HCT116 (cell line): ENCODE measurements at regions not wholly inside any gene's neighbourhood (a gene's known extent, or its start where the extent isn't known, plus 50 kb on each side); places are given as distances from the start of the nearest gene placed in this dataset.

Source experiments
- ATAC-seq: fragments of 200-7000 bp; cut with Tn5 transposase; 2 replicates; pipeline ENCODE4 v1.9.1; 2020; ENCODE audit warnings: mild to moderate bottlenecking, moderate library complexity
- BruUV-seq: library from RNA; stranded (reverse); fragments of 400-500 nt; replicated peaks from 2 replicates; lab custom pipeline; 2021; lab: Mats Ljungman, UMichigan
- CTCF ChIA-PET: fragments of 300-600 bp; sonication (Branson Sonifier 250); formaldehyde crosslinking; loops from one replicate; lab custom pipeline; 2021; ENCODE audit warnings: antibody characterized with exemption; lab: Charles Lee
- POLR2A ChIA-PET: fragments of 300-600, 350-600 bp; sonication (Branson Sonifier 250); formaldehyde crosslinking; loops from one replicate; lab custom pipeline; 2021; ENCODE audit warnings: antibody characterized with exemption; lab: Charles Lee
- RAD21 ChIA-PET, 2 experiments: fragments of 300-600 bp; sonication (Branson Sonifier 250); formaldehyde crosslinking; loops; one replicate each; lab custom pipeline; 2023; ENCODE audit warnings: low total read pairs in 2 of 2; ENCODE audit not compliant: uncharacterized antibody in 2 of 2, unreplicated experiment in 2 of 2, low non-redundant PET in 1 of 2; lab: Charles Lee
- DNase-seq: peaks from one replicate; pipeline ENCODE4 v3.0.0-alpha.2; 2010; ENCODE audit warnings: low read depth, low spot score
- H2AFZ ChIP-seq: fragments of 200-600 bp; shearing (Covaris generic), sonication (generic); 2 replicates; pipeline ENCODE4 v1.6.1; 2017; ENCODE audit warnings: low read depth, mixed run types, mixed read lengths, antibody characterized with exemption, low read length; ENCODE audit not compliant: poor library complexity, severe bottlenecking
- H3K27ac ChIP-seq: 2 replicates; pipeline ENCODE4 v1.5.1; 2012; ENCODE audit warnings: low read depth, low read length
- H3K27me3 ChIP-seq: fragments of 200-600 bp; sonication (generic); 2 replicates; pipeline ENCODE4 v1.6.1; 2016; ENCODE audit warnings: mixed run types, low read length, mixed read lengths; ENCODE audit not compliant: insufficient read depth
- H3K36me3 ChIP-seq, 2 experiments: fragments of 200-500 bp in 1 of 2; fragments of 200-600 bp in 1 of 2; sonication (Bioruptor generic) in 1 of 2; sonication (generic) in 1 of 2; 2 replicates each; pipeline versions ENCODE4 v1.5.1 to v1.6.1; 2014 to 2016; ENCODE audit warnings: low read length in 2 of 2, inconsistent platforms in 1 of 2, mixed read lengths in 1 of 2, mixed run types in 1 of 2; ENCODE audit not compliant: insufficient read depth in 2 of 2, control insufficient read depth in 1 of 2
- H3K4me1 ChIP-seq, 2 experiments: fragments of 200-600 bp in 1 of 2; sonication (generic) in 1 of 2; 2 replicates each; pipeline versions ENCODE4 v1.5.1 to v1.6.1; 2012 to 2017; ENCODE audit warnings: low read length in 2 of 2, inconsistent platforms in 1 of 2, mild to moderate bottlenecking in 1 of 2, mixed read lengths in 1 of 2, mixed run types in 1 of 2, moderate library complexity in 1 of 2; ENCODE audit not compliant: insufficient read depth in 2 of 2, control insufficient read depth in 1 of 2
- H3K4me2 ChIP-seq: fragments of 200-600 bp; sonication (generic); 2 replicates; pipeline ENCODE4 v1.6.1; 2017; ENCODE audit warnings: mixed run types, low read length, mixed read lengths
- H3K4me3 ChIP-seq, 2 experiments: fragments of 200-600 bp in 1 of 2; sonication (generic) in 1 of 2; replicated peaks in 1 of 2; 2 replicates each; pipeline ENCODE4 v1.5.1; 2011 to 2016; ENCODE audit warnings: low read length in 2 of 2, control low read depth in 1 of 2, low read depth in 1 of 2, mild to moderate bottlenecking in 1 of 2, mixed read lengths in 1 of 2, mixed run types in 1 of 2
- H3K79me2 ChIP-seq: fragments of 200-600 bp; sonication (generic); 2 replicates; pipeline ENCODE4 v1.6.1; 2017; ENCODE audit warnings: mild to moderate bottlenecking, mixed run types, low read length, moderate library complexity, mixed read lengths; ENCODE audit not compliant: insufficient read depth
- H3K9ac ChIP-seq: fragments of 200-600 bp; sonication (generic); 2 replicates; pipeline ENCODE4 v1.6.1; 2016; ENCODE audit warnings: low read length, mixed read lengths
- H3K9me2 ChIP-seq: fragments of 200-600 bp; sonication (generic), shearing (Covaris generic); 2 replicates; pipeline ENCODE4 v1.6.1; 2017; ENCODE audit warnings: mixed run types, mild to moderate bottlenecking, moderate library complexity; ENCODE audit not compliant: insufficient read depth
- H3K9me3 ChIP-seq, 2 experiments: fragments of 200-500 bp in 1 of 2; fragments of 200-600 bp in 1 of 2; sonication (Bioruptor generic) in 1 of 2; sonication (generic) in 1 of 2; 2 replicates each; pipeline ENCODE4 v1.6.1; 2014 to 2017; ENCODE audit warnings: low read length in 2 of 2, mixed read lengths in 2 of 2, inconsistent platforms in 1 of 2, low read depth in 1 of 2, mild to moderate bottlenecking in 1 of 2, mixed run types in 1 of 2, moderate library complexity in 1 of 2; ENCODE audit not compliant: control insufficient read depth in 1 of 2, insufficient read depth in 1 of 2
- H4K20me1 ChIP-seq: fragments of 200-600 bp; sonication (generic), shearing (Covaris generic); 2 replicates; pipeline ENCODE4 v1.6.1; 2017; ENCODE audit warnings: mixed run types, mild to moderate bottlenecking, moderate library complexity; ENCODE audit not compliant: insufficient read depth
- CBX3 ChIP-seq: IDR thresholded peaks from 2 replicates; pipeline ENCODE4 v1.6.1; 2012; ENCODE audit warnings: low read depth
- CEBPB ChIP-seq: IDR thresholded peaks from 2 replicates; pipeline ENCODE4 v1.6.1; 2012; ENCODE audit warnings: low read depth
- CTCF ChIP-seq, 3 experiments: fragments of 200-600 bp in 1 of 3; sonication (generic) in 1 of 3; IDR thresholded peaks in 2 of 3; conservative IDR thresholded peaks in 1 of 3; 2 replicates each; pipeline ENCODE4 v1.5.1; 2012 to 2017; ENCODE audit warnings: low read depth in 2 of 3, low read length in 2 of 3, antibody characterized with exemption in 1 of 3, borderline replicate concordance in 1 of 3, control low read depth in 1 of 3, mild to moderate bottlenecking in 1 of 3, mixed read lengths in 1 of 3, mixed run types in 1 of 3, moderate library complexity in 1 of 3; ENCODE audit not compliant: insufficient read depth in 1 of 3
- ELF1 ChIP-seq: IDR thresholded peaks from 2 replicates; pipeline ENCODE4 v1.6.1; 2012; ENCODE audit warnings: low read depth, borderline replicate concordance
- EZH2 ChIP-seq: fragments of 200-600 bp; sonication (generic); IDR thresholded peaks from 2 replicates; pipeline ENCODE4 v1.6.1; 2017; ENCODE audit warnings: antibody characterized with exemption, mixed run types
- EZH2phosphoT487 ChIP-seq: fragments of 200-600 bp; IDR thresholded peaks from 2 replicates; pipeline ENCODE4 v1.6.1; 2018; ENCODE audit warnings: antibody characterized with exemption, borderline replicate concordance
- FOSL1 ChIP-seq: IDR thresholded peaks from 2 replicates; pipeline ENCODE4 v1.6.1; 2012; ENCODE audit warnings: low read depth
- POLR2A ChIP-seq: IDR thresholded peaks from 2 replicates; pipeline ENCODE4 v1.7.0; 2011; ENCODE audit warnings: borderline replicate concordance; ENCODE audit not compliant: insufficient read depth, insufficient read length; ENCODE audit errors: extremely low read depth
- POLR2AphosphoS5 ChIP-seq: IDR thresholded peaks from 2 replicates; pipeline ENCODE4 v1.6.1; 2011; ENCODE audit warnings: mild to moderate bottlenecking, low read depth, low read length, moderate library complexity
- RAD21 ChIP-seq: IDR thresholded peaks from 2 replicates; pipeline ENCODE4 v1.6.1; 2012; ENCODE audit warnings: low read depth, mild to moderate bottlenecking
- REST ChIP-seq: IDR thresholded peaks from 2 replicates; pipeline ENCODE4 v1.6.1; 2012; ENCODE audit warnings: low read depth
- SP1 ChIP-seq: IDR thresholded peaks from 2 replicates; pipeline ENCODE4 v1.6.1; 2012; ENCODE audit warnings: low read depth
- YY1 ChIP-seq: IDR thresholded peaks from 2 replicates; pipeline ENCODE4 v1.6.1; 2011; ENCODE audit warnings: low read length, low read depth, moderate library complexity, mild to moderate bottlenecking; ENCODE audit not compliant: insufficient replicate concordance; ENCODE audit errors: extremely low read depth
- ZNF274 ChIP-seq: fragments of 200-500 bp; sonication (Bioruptor generic); IDR thresholded peaks from 2 replicates; pipeline ENCODE4 v1.6.1; 2014; ENCODE audit warnings: mild to moderate bottlenecking, low read depth, low read length, inconsistent platforms
- intact Hi-C: fragments of 100-400 bp; cut with micrococcal nuclease; formaldehyde crosslinking; loops from 2 replicates; pipeline ENCODE4 v1.10.0; 2022

- no peaks in the 10 kb centered on the region for H3K79me2 ChIP-seq
- H4K20me1 ChIP-seq = no peaks in the 10 kb centered on the region
- CTCF ChIA-PET = no interaction called here
- no peak overlapping the region for H3K9ac ChIP-seq
- no peaks in the 10 kb centered on the region for H3K9me2 ChIP-seq
- DNase-seq (no peak), ATAC-seq (no peak)
- intact Hi-C loops = no loop called here
- H3K9me3 ChIP-seq = no peaks in the 10 kb centered on the region; a peak in 2 of 4 replicates
- no TSS peak for BruUV-seq
- no peaks in the 10 kb centered on the region for H3K27me3 ChIP-seq
- H3K36me3 ChIP-seq = no peaks in the 10 kb centered on the region; a peak in 1 of 4 replicates
- RAD21 ChIA-PET = no interaction called here
- H2AFZ ChIP-seq = no peak overlapping the region
- H3K4me2 ChIP-seq = no peak overlapping the region
- TF ChIP-seq YY1 (no peak), REST (no peak), POLR2AphosphoS5 (no peak), ELF1 (no peak), CBX3 (no peak), RAD21 (no peak), FOSL1 (no peak), ZNF274 (no peak), POLR2A (no peak), EZH2 (no peak), CTCF (IDR thresholded peaks at IDR 0.05 in 2 of 3, conservative IDR thresholded peaks at IDR 0.05 in 1 of 3; ENCODE audit: borderline replicate concordance in 1 of 3, insufficient read depth in 1 of 3, low read depth in 2 of 3, low read length in 2 of 3) (no peak), CEBPB (no peak), SP1 (no peak), EZH2phosphoT487 (no peak)
- no peak overlapping the region for H3K27ac ChIP-seq
- no peak overlapping the region for H3K4me3 ChIP-seq
- POLR2A ChIA-PET = no interaction called here
- H3K4me1 ChIP-seq = no peaks in the 10 kb centered on the region
These were observed 78.0 kb upstream of the KCNH8 start for GRCh38 chr3:19070325-19070724.
